Stomach (tissue), 8 donors: ENCODE measurements at regions not wholly inside any gene's neighbourhood (a gene's known extent, or its start where the extent isn't known, plus 50 kb on each side); places are given as distances from the start of the nearest gene placed in this dataset.

ENCODE experiments used
- DNase-seq, 2 donors: peaks; one replicate each; pipeline versions ENCODE4 v3.0.0 to v3.0.0-alpha.2; 2013 to 2019
- H3K27ac ChIP-seq, 5 donors: fragments of 200-600 bp in 4 of 5; sonication (generic) in 4 of 5; one replicate each; pipeline ENCODE4 v1.5.1; 2013 to 2019; ENCODE audit warnings: mild to moderate bottlenecking in 1 of 5, moderate library complexity in 1 of 5
- H3K27me3 ChIP-seq, 3 donors: fragments of 200-600 bp; sonication (generic); one replicate each; pipeline ENCODE4 v1.5.1; 2017 to 2019; ENCODE audit warnings: mixed run types in 1 of 3
- H3K36me3 ChIP-seq, 4 donors: fragments of 200-600 bp; sonication (generic); 1 replicate in 3 of 4; 2 replicates in 1 of 4; pipeline ENCODE4 v1.5.1; 2016 to 2019
- H3K4me1 ChIP-seq, 4 donors: fragments of 200-600 bp; sonication (generic); one replicate each; pipeline ENCODE4 v1.5.1; 2016 to 2019
- H3K4me3 ChIP-seq, 4 donors: fragments of 200-600 bp; sonication (generic) in 3 of 4; one replicate each; pipeline ENCODE4 v1.5.1; 2016 to 2019; ENCODE audit warnings: mild to moderate bottlenecking in 1 of 4
- H3K9me3 ChIP-seq, 4 donors: fragments of 200-600 bp; sonication (generic); one replicate each; pipeline ENCODE4 v1.5.1; 2016 to 2019
- EP300 ChIP-seq: sonication (generic); formaldehyde crosslinking; IDR thresholded peaks from one replicate; pipeline ENCODE4 v1.6.1; 2017; ENCODE audit warnings: antibody characterized with exemption
- POLR2A ChIP-seq, 4 donors: fragments of 450-650 bp; IDR thresholded peaks; one replicate each; pipeline ENCODE4 v1.6.1; 2016; ENCODE audit warnings: antibody characterized with exemption in 4 of 4, control low read depth in 2 of 4, mild to moderate bottlenecking in 1 of 4, moderate library complexity in 1 of 4
- POLR2AphosphoS5 ChIP-seq, 3 donors: sonication (generic); formaldehyde crosslinking; IDR thresholded peaks; one replicate each; pipeline ENCODE4 v1.6.1; 2016; ENCODE audit warnings: antibody characterized with exemption in 3 of 3
- whole genome bisulfite sequencing, 5 donors: extraction: QIAGEN DNeasy Blood & Tissue Kit in 3 of 5; methylation state at CpG; one replicate each; pipeline versions ENCODE4 v1.1.5 to v1.1.7; 2013 to 2018; 5-methylcytosine and 5-hydroxymethylcytosine counted together
- intact Hi-C: fragments of 100-400 bp; cut with DNase I; formaldehyde crosslinking; loops from one replicate; pipeline ENCODE4 v1.15.1; 2023; ENCODE audit warnings: low total_unique reads
- TF ChIP-seq, protein P1 (sequence below), 7 experiments: fragments of 450-650 bp in 4 of 7; fragments of 200-600 bp in 3 of 7; sonication (generic) in 3 of 7; IDR thresholded peaks; one replicate each; pipeline ENCODE4 v1.5.1; 2016 to 2019; ENCODE audit warnings: antibody characterized with exemption in 7 of 7, control low read depth in 2 of 7, mild to moderate bottlenecking in 1 of 7
- donor health status: healthy with polysubstance abuse.
- donor health status: Bipolar disorder and iron deficiency.
- donor health status: healthy.

DNA sequence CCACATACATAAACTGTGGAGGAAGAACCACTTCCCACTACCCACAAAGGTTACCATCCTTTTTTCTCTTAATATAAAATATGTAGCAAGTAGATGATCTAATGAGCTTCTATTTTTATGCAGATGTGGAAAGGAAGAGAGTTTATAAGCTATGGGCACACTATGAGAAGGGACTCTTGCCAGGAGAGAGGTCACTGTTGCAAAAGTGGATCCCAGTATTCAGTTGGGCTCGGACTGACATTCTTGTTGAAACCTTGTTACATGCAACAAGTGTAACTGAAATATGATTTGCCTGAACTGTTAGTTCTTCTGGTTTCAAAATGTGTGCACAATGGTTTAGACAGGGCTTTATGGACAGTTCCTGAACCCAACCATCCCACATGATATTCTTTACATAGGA is 397.4 kb upstream of the PKN2 start:
- Histone ChIP-seq H3K9me3 (no peaks in the 10 kb centered on the region), H3K27ac (no peak overlapping the region), H3K4me1 (no peaks in the 10 kb centered on the region), H3K4me3 (no peak overlapping the region), H3K36me3 (no peaks in the 10 kb centered on the region), H3K27me3 (no peaks in the 10 kb centered on the region)
- intact Hi-C loops, result no loop called here
- WGBS, 5 donors, result 73 to 88% (median 84%) methylated on average over 1 of the region's 1 CpG
- DNase-seq, result no peak
- no peak for TF ChIP-seq POLR2AphosphoS5 (IDR thresholded peaks at IDR 0.05)
- no peak for TF ChIP-seq EP300
- TF ChIP-seq, protein P1, sequence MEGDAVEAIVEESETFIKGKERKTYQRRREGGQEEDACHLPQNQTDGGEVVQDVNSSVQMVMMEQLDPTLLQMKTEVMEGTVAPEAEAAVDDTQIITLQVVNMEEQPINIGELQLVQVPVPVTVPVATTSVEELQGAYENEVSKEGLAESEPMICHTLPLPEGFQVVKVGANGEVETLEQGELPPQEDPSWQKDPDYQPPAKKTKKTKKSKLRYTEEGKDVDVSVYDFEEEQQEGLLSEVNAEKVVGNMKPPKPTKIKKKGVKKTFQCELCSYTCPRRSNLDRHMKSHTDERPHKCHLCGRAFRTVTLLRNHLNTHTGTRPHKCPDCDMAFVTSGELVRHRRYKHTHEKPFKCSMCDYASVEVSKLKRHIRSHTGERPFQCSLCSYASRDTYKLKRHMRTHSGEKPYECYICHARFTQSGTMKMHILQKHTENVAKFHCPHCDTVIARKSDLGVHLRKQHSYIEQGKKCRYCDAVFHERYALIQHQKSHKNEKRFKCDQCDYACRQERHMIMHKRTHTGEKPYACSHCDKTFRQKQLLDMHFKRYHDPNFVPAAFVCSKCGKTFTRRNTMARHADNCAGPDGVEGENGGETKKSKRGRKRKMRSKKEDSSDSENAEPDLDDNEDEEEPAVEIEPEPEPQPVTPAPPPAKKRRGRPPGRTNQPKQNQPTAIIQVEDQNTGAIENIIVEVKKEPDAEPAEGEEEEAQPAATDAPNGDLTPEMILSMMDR (IDR thresholded peaks at IDR 0.05), result no peak

DNA sequence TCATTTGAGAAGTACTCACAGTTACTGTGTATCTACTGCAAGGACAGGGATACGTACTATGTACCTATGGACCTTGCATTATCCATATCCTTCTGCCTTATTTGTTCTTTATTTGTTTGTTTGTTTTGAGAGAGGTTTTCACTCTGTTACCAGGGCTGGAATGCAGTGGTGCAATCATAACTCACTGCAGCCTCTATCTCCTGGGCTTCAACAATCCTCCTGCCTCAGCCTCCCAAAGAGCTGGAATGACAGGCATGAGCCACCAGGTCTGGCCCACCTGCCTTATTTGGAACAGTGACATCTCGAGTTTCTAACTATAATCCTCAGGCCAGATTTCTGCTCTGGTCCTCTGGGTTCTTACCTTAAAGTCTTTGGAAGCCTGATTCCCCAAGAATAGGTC is 395.5 kb upstream of the PKN2 start:
- no peak for TF ChIP-seq POLR2AphosphoS5 (IDR thresholded peaks at IDR 0.05)
- TF ChIP-seq EP300, result no peak
- no peak for TF ChIP-seq POLR2A (IDR thresholded peaks at IDR 0.05)
- TF ChIP-seq, protein P1 (IDR thresholded peaks at IDR 0.05), result no peak
- H3K36me3 ChIP-seq, result no peaks in the 10 kb centered on the region
- H3K4me1 ChIP-seq, result no peaks in the 10 kb centered on the region
- no peaks in the 10 kb centered on the region for H3K27me3 ChIP-seq
- no peak overlapping the region for H3K4me3 ChIP-seq
- no peak overlapping the region for H3K27ac ChIP-seq
- H3K9me3 ChIP-seq, result no peaks in the 10 kb centered on the region
- intact Hi-C loops, result no loop called here
- no peak for DNase-seq
- WGBS, 5 donors, result 74 to 87% (median 81%) methylated on average over 2 of the region's 2 CpGs

DNA sequence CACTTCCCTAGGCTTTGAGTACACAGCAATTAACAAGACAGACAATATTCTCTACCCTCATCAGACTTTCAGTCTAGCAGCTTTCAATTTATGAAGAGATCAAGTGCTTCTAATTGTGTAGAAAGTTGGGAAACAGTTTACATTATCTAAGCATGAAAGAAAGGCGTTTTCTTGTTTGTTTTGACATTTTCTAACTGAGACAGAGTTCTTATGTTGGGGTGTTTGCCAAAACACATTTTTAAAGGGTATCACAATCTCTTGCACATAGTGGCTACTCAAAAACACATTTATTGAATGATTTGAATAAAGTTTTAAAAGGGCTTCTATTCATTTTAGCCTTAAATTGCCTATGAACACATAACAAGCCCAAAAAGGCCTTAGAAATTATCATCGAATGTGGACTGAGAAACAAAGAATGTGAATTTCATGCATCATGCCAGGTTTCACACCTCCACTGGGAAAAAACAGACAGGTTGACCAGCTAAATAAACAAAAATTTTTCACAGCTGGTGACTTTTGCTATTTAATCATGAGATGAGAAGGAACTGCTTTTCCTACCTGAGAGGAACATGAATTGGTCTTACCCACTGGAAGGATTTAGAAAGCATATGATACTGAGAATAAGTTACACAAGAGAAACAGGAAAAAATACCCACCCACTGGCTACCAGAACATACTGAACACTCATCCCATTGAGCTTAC is 394.5 kb upstream of the PKN2 start:
- WGBS, 5 donors, result 44 to 59% (median 50%) methylated on average over 2 of the region's 2 CpGs
- Histone ChIP-seq H3K27ac (no peak overlapping the region), H3K36me3 (no peaks in the 10 kb centered on the region), H3K4me1 (no peaks in the 10 kb centered on the region), H3K9me3 (no peaks in the 10 kb centered on the region), H3K4me3 (no peak overlapping the region), H3K27me3 (no peaks in the 10 kb centered on the region)
- DNase-seq, result peak in 1 of 2 donors; percentile 32
- TF ChIP-seq, protein P1 (IDR thresholded peaks at IDR 0.05), result no peak
- TF ChIP-seq POLR2A (IDR thresholded peaks at IDR 0.05) (no peak), EP300 (no peak), POLR2AphosphoS5 (IDR thresholded peaks at IDR 0.05) (no peak)
- intact Hi-C loops, result no loop called here

DNA sequence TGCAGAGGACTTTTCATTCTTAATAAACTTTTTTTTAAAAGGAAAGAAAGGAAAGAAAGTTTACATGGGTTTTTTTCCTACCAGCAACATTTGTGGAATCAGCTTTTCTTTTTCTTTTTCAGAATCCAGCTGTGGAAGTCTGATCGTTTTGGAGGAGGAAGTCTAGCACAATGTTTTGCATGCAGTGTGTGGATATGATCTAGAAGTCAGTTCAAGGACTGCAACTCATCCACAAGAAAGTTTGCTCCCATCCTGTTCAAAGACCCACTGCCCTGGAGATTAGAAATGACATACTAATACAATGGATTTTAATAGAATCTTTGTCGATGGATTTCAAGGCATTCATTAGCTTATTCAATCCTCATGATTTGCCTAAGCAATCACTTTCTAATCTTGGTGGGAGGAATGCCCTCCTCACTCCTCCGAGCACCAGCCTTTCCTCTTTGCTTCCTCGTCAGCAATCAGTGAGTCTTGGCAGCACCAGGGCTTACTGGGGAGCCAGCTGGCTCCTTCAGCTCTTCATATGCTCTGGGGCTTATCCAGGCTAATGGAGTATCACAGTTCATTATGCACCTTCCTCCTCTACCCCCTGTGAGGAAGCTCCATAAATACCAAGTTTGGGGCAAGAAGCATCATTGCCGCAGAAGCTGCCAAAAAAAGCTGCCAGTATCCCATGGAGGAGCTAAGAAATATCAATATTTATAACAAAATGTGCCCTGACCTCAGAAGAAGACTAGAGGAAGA is 392.3 kb upstream of the PKN2 start:
- TF ChIP-seq, protein P1 (IDR thresholded peaks at IDR 0.05), result no peak
- TF ChIP-seq EP300 (no peak), POLR2A (IDR thresholded peaks at IDR 0.05) (no peak), POLR2AphosphoS5 (IDR thresholded peaks at IDR 0.05) (no peak)
- DNase-seq, result no peak
- no peaks in the 10 kb centered on the region for H3K36me3 ChIP-seq

More for the DNA sequence above, 392.3 kb upstream of the PKN2 start:
- H3K27ac ChIP-seq, result no peak overlapping the region
- intact Hi-C loops, result no loop called here
- no peaks in the 10 kb centered on the region for H3K9me3 ChIP-seq
- WGBS, 5 donors, result 39 to 51% (median 44%) methylated on average over 5 of the region's 5 CpGs
- H3K4me3 ChIP-seq, result no peak overlapping the region
- H3K27me3 ChIP-seq, result no peaks in the 10 kb centered on the region
- H3K4me1 ChIP-seq, result no peaks in the 10 kb centered on the region
